SH-SY5Y (cell line): ENCODE measurements at regions not wholly inside any gene's neighbourhood (a gene's known extent, or its start where the extent isn't known, plus 50 kb on each side); places are given as distances from the start of the nearest gene placed in this dataset.

Experiments
- GATA2 ChIP-seq: IDR thresholded peaks from 2 replicates; pipeline ENCODE4 v1.6.1; 2011; ENCODE audit warnings: mild to moderate bottlenecking, low read depth, low read length
- GATA3 ChIP-seq: IDR thresholded peaks from 2 replicates; pipeline ENCODE4 v1.6.1; 2011; ENCODE audit warnings: low read depth, mild to moderate bottlenecking, low read length, moderate library complexity

GRCh38 chr15:37847776-37848175 is 86.7 kb upstream of the TMCO5A start:
- TF ChIP-seq GATA2 = no peak
- TF ChIP-seq GATA3 = no peak
